WERI-Rb-1 (cell line): ENCODE measurements at regions not wholly inside any gene's neighbourhood (a gene's known extent, or its start where the extent isn't known, plus 50 kb on each side); places are given as distances from the start of the nearest gene placed in this dataset.

Experiments
- DNase-seq: peaks from one replicate; pipeline ENCODE4 v3.0.0-alpha.2; 2020
- H3K27ac ChIP-seq: fragments of 250-450 bp; sonication (Bioruptor Pico); 2 replicates; pipeline ENCODE4 v1.5.1; 2020; ENCODE audit warnings: mild to moderate bottlenecking, moderate library complexity
- H3K27me3 ChIP-seq: fragments of 250-450 bp; sonication (Bioruptor Pico); 2 replicates; pipeline ENCODE4 v1.5.1; 2021; ENCODE audit warnings: mild to moderate bottlenecking, low read depth, moderate library complexity; ENCODE audit not compliant: insufficient read depth, severe bottlenecking
- H3K36me3 ChIP-seq: fragments of 250-450 bp; sonication (Bioruptor Pico); 2 replicates; pipeline ENCODE4 v1.5.1; 2020; ENCODE audit warnings: mild to moderate bottlenecking, moderate library complexity
- H3K4me3 ChIP-seq: 2 replicates; pipeline ENCODE4 v1.5.1; 2011; ENCODE audit warnings: low read depth, mild to moderate bottlenecking, control low read depth, low read length
- H3K9me3 ChIP-seq: fragments of 250-450 bp; sonication (Bioruptor Pico); 2 replicates; pipeline ENCODE4 v1.5.1; 2021; ENCODE audit warnings: mild to moderate bottlenecking, moderate library complexity; ENCODE audit not compliant: severe bottlenecking
- CTCF ChIP-seq: IDR thresholded peaks from 2 replicates; pipeline ENCODE4 v1.5.1; 2011; ENCODE audit warnings: low read depth, mild to moderate bottlenecking, control low read depth, inconsistent platforms, low read length

GRCh38 chr10:57706016-57706415 lies 561.7 kb downstream of the IPMK start:
- TF ChIP-seq CTCF, result no peak
- DNase-seq, result no peak
- H3K36me3 ChIP-seq, result no peaks in the 10 kb centered on the region
- H3K9me3 ChIP-seq, result no peaks in the 10 kb centered on the region
- H3K27ac ChIP-seq, result no peak overlapping the region
- peaks cover 36% of the 10 kb centered on the region for H3K27me3 ChIP-seq
- no peak overlapping the region for H3K4me3 ChIP-seq

GRCh38 chr10:57699944-57700343 lies 567.8 kb downstream of the IPMK start:
- H3K27ac ChIP-seq, result no peak overlapping the region
- no peak for DNase-seq
- H3K36me3 ChIP-seq, result no peaks in the 10 kb centered on the region
- H3K27me3 ChIP-seq, result peaks cover under 1% of the 10 kb centered on the region
- no peak overlapping the region for H3K4me3 ChIP-seq
- TF ChIP-seq CTCF, result no peak
- no peaks in the 10 kb centered on the region for H3K9me3 ChIP-seq

GRCh38 chr10:57696641-57697040 lies 571.1 kb downstream of the IPMK start:
- no peak for TF ChIP-seq CTCF
- Histone ChIP-seq H3K27ac (no peak overlapping the region), H3K27me3 (no peaks in the 10 kb centered on the region), H3K4me3 (no peak overlapping the region), H3K9me3 (no peaks in the 10 kb centered on the region), H3K36me3 (no peaks in the 10 kb centered on the region)
- DNase-seq, result no peak

- no peak for TF ChIP-seq CTCF
Observed at GRCh38 chr10:57694956-57695608, 572.6 kb downstream of the IPMK start.

GRCh38 chr10:57692255-57692980 lies 575.3 kb downstream of the IPMK start:
- H3K27ac ChIP-seq, result no peak overlapping the region
- no peak for TF ChIP-seq CTCF
- DNase-seq, result no peak

More at GRCh38 chr10:57694956-57695608, 572.6 kb downstream of the IPMK start:
- no peaks in the 10 kb centered on the region for H3K9me3 ChIP-seq
- H3K27ac ChIP-seq, result no peak overlapping the region
- no peaks in the 10 kb centered on the region for H3K36me3 ChIP-seq
- no peaks in the 10 kb centered on the region for H3K27me3 ChIP-seq
- DNase-seq, result no peak
- no peak overlapping the region for H3K4me3 ChIP-seq

More at GRCh38 chr10:57692255-57692980, 575.3 kb downstream of the IPMK start:
- no peaks in the 10 kb centered on the region for H3K36me3 ChIP-seq
- no peaks in the 10 kb centered on the region for H3K9me3 ChIP-seq
- no peak overlapping the region for H3K4me3 ChIP-seq
- H3K27me3 ChIP-seq, result no peaks in the 10 kb centered on the region
